ENCODE measurements at regions not wholly inside any gene's neighbourhood (a gene's known extent, or its start where the extent isn't known, plus 50 kb on each side); places are given as distances from the start of the nearest gene placed in this dataset.
"Not testable (repeated sequence)": the region's sequence is repeated elsewhere in the genome, so short reads cannot be mapped to it uniquely, and the experiment has no call there.

DNA sequence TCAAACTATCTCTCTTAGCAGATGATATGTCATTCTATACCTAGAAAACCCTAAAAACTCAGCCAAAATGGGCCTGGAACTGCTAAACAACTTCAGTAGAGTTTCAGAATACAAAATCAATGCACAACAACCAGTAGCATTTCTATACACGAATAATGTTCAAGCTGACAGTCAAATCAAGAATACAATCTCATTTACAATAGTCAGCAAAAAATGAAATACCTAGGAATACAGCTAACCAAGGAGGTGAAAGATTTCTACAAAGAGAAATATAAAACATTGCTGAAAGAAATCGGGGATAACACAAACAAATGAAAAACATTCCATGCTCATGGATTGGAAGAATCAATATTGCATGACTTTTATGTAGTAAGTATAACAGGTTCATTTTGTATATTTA, 804.8 kb downstream of the SLITRK1 start:
- Histone ChIP-seq H3K36me3 (ENCODE audit: control insufficient read depth in 2 of 2, insufficient read depth in 1 of 2, low read length in 2 of 2) (no peaks in the 10 kb centered on the region), H3K4me3 (ENCODE audit: low read depth, low read length) (no peak overlapping the region), H3K4me1 (ENCODE audit: control insufficient read depth, insufficient read depth, low read length) (no peaks in the 10 kb centered on the region), H3K27ac (ENCODE audit: extremely low read depth, low read depth, low read length) (no peak overlapping the region), H3K9me3 (ENCODE audit: control insufficient read depth, insufficient read depth, low read depth, low read length) (no peaks in the 10 kb centered on the region)
- CTCF ChIA-PET = interaction anchor here (0.6 kb wide), 1 partner anchor 37 kb away, joined by 5 read pairs; no protein-coding TSS in a partner anchor
- TF ChIP-seq ZNF302 (tag by site-specific recombination; IDR thresholded peaks at IDR 0.05; ENCODE audit: low read depth) = no peak
- TF ChIP-seq ZEB2 (tag by site-specific recombination; IDR thresholded peaks at IDR 0.05) = no peak
- TF ChIP-seq ZNF121 (tag by site-specific recombination; IDR thresholded peaks at IDR 0.05) = no peak
- no peak for TF ChIP-seq ZNF48 (tag by site-specific recombination; IDR thresholded peaks at IDR 0.05)
- TF ChIP-seq ZNF2 (tag by site-specific recombination; IDR thresholded peaks at IDR 0.05) = no peak
- no peak for TF ChIP-seq SCRT2 (tag by site-specific recombination; IDR thresholded peaks at IDR 0.05)
- no peak for TF ChIP-seq EGR2 (tag by site-specific recombination; IDR thresholded peaks at IDR 0.05; ENCODE audit: low read depth)
- no peak for TF ChIP-seq ZNF791 (tag by site-specific recombination; IDR thresholded peaks at IDR 0.05)
- no peak for TF ChIP-seq ZNF37A (tag by site-specific recombination; IDR thresholded peaks at IDR 0.05)
- no peak for TF ChIP-seq ZNF560 (tag by site-specific recombination; IDR thresholded peaks at IDR 0.05; ENCODE audit: borderline replicate concordance)
- TF ChIP-seq, protein P1, sequence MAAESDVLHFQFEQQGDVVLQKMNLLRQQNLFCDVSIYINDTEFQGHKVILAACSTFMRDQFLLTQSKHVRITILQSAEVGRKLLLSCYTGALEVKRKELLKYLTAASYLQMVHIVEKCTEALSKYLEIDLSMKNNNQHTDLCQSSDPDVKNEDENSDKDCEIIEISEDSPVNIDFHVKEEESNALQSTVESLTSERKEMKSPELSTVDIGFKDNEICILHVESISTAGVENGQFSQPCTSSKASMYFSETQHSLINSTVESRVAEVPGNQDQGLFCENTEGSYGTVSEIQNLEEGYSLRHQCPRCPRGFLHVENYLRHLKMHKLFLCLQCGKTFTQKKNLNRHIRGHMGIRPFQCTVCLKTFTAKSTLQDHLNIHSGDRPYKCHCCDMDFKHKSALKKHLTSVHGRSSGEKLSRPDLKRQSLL (tag by site-specific recombination; IDR thresholded peaks at IDR 0.05) = no peak
- TF ChIP-seq ZNF645 (tag by site-specific recombination; IDR thresholded peaks at IDR 0.05) = no peak
- no peak for TF ChIP-seq ZNF692 (tag by site-specific recombination; IDR thresholded peaks at IDR 0.05)
- no peak for TF ChIP-seq ZNF664 (tag by site-specific recombination; IDR thresholded peaks at IDR 0.05)
- TF ChIP-seq ZNF610 (tag by site-specific recombination; IDR thresholded peaks at IDR 0.05; ENCODE audit: borderline replicate concordance) = no peak
- TF ChIP-seq BCL11A (tag by site-specific recombination; IDR thresholded peaks at IDR 0.05; ENCODE audit: low read depth) = no peak
- TF ChIP-seq ZNF580 (tag by site-specific recombination; IDR thresholded peaks at IDR 0.05) = no peak
- no peak for TF ChIP-seq INSM2 (tag by site-specific recombination; IDR thresholded peaks at IDR 0.05)
- POLR2A ChIA-PET = no interaction called here

DNA sequence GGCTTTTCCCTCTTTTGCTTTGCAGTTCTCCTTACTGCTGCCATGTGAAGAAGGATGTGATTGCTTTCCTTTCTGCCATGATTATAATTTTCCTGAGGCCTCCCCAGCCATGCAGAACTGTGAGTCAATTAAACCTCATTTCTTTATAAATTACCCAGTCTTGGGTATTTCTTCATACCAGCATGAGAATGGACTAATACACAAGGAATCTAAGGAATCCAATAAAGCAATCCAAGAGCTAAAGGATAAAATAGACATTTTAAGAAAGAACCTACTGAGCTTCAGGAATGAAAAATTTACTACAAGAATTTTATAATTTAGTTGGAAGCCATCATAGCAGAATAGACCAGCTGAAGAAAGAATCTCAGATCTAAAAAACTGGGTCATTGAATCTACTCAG, 808.3 kb downstream of the SLITRK1 start:
- H3K4me3 ChIP-seq (ENCODE audit: low read depth, low read length); H3K4me1 ChIP-seq (ENCODE audit: control insufficient read depth, insufficient read depth, low read length); H3K36me3 ChIP-seq (ENCODE audit: control insufficient read depth in 2 of 2, insufficient read depth in 1 of 2, low read length in 2 of 2); CTCF ChIA-PET; H3K27ac ChIP-seq (ENCODE audit: extremely low read depth, low read depth, low read length); H3K9me3 ChIP-seq (ENCODE audit: control insufficient read depth, insufficient read depth, low read depth, low read length); POLR2A ChIA-PET: not testable (repeated sequence)

GRCh38 chr13:83065108-83065507, 817.2 kb downstream of the SLITRK1 start:
- H3K27ac ChIP-seq (ENCODE audit: extremely low read depth, low read depth, low read length) = no peak overlapping the region
- ChIA-PET CTCF (no interaction called here), POLR2A (no interaction called here)
- H3K4me1 ChIP-seq (ENCODE audit: control insufficient read depth, insufficient read depth, low read length) = no peaks in the 10 kb centered on the region
- H3K36me3 ChIP-seq (ENCODE audit: control insufficient read depth in 2 of 2, insufficient read depth in 1 of 2, low read length in 2 of 2) = no peaks in the 10 kb centered on the region
- no peak overlapping the region for H3K4me3 ChIP-seq (ENCODE audit: low read depth, low read length)
- no peaks in the 10 kb centered on the region for H3K9me3 ChIP-seq (ENCODE audit: control insufficient read depth, insufficient read depth, low read depth, low read length)
- TF ChIP-seq ZBTB26 (tag by site-specific recombination; optimal IDR thresholded peaks at IDR 0.05) (no peak), ZNF501 (tag by site-specific recombination; IDR thresholded peaks at IDR 0.05) (no peak), ZSCAN30 (tag by site-specific recombination; IDR thresholded peaks at IDR 0.05) (no peak), ZNF146 (tag by site-specific recombination; IDR thresholded peaks at IDR 0.05) (no peak), ZNF629 (tag by site-specific recombination; IDR thresholded peaks at IDR 0.05) (no peak), ZNF549 (tag by site-specific recombination; IDR thresholded peaks at IDR 0.05) (no peak), ZNF391 (tag by site-specific recombination; IDR thresholded peaks at IDR 0.05; ENCODE audit: borderline replicate concordance, low read depth) (no peak), ZNF239 (tag by site-specific recombination; IDR thresholded peaks at IDR 0.05) (no peak)
- TF ChIP-seq, protein P2, sequence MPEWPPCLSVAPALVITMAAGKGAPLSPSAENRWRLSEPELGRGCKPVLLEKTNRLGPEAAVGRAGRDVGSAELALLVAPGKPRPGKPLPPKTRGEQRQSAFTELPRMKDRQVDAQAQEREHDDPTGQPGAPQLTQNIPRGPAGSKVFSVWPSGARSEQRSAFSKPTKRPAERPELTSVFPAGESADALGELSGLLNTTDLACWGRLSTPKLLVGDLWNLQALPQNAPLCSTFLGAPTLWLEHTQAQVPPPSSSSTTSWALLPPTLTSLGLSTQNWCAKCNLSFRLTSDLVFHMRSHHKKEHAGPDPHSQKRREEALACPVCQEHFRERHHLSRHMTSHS (tag by site-specific recombination; IDR thresholded peaks at IDR 0.05) = no peak
